Activated naive CD4-positive, alpha-beta T cell treated with anti-CD3 and anti-CD28 coated beads for 36 hours (primary cell): ENCODE measurements at regions not wholly inside any gene's neighbourhood (a gene's known extent, or its start where the extent isn't known, plus 50 kb on each side); places are given as distances from the start of the nearest gene placed in this dataset.
A peak's percentile ranks its signal among the peaks of the same experiment; 100 is the strongest.
"Not testable (repeated sequence)": the region's sequence is repeated elsewhere in the genome, so short reads cannot be mapped to it uniquely, and the experiment has no call there.

ENCODE experiments used
- CTCF ChIA-PET: fragments of 350-600 bp; sonication (Branson Sonifier 250); formaldehyde crosslinking; loops from one replicate; lab custom pipeline; 2021; ENCODE audit warnings: antibody characterized with exemption; lab: Charles Lee
- DNase-seq: peaks from one replicate; pipeline ENCODE4 v3.0.0-alpha.2; 2020
- H3K27ac Mint-ChIP-seq: one replicate; pipeline ENCODE4 v1.8.0; 2021; ENCODE audit warnings: mild to moderate bottlenecking, mixed read lengths
- H3K27me3 Mint-ChIP-seq: one replicate; pipeline ENCODE4 v1.8.0; 2021; ENCODE audit warnings: low read depth, mixed read lengths
- H3K36me3 Mint-ChIP-seq: one replicate; pipeline ENCODE4 v1.8.0; 2021; ENCODE audit warnings: low read depth, mixed read lengths
- H3K4me1 Mint-ChIP-seq: one replicate; pipeline ENCODE4 v1.8.0; 2021; ENCODE audit warnings: low read depth, mixed read lengths
- H3K4me3 Mint-ChIP-seq: one replicate; pipeline ENCODE4 v1.8.0; 2021; ENCODE audit warnings: mild to moderate bottlenecking, moderate library complexity, mixed read lengths
- H3K9me3 Mint-ChIP-seq: one replicate; pipeline ENCODE4 v1.8.0; 2021; ENCODE audit warnings: mixed read lengths
- intact Hi-C: fragments of 100-400 bp; cut with micrococcal nuclease; formaldehyde crosslinking; loops from one replicate; pipeline ENCODE4 v1.15.1; 2023

GRCh38 chr2:146730882-146731281 is 1113.9 kb upstream of the ACVR2A start:
- CTCF ChIA-PET, result no interaction called here
- Mint-ChIP-seq H3K4me3 (no peak overlapping the region), H3K36me3 (no peaks in the 10 kb centered on the region), H3K27ac (no peak overlapping the region), H3K4me1 (no peaks in the 10 kb centered on the region), H3K27me3 (no peaks in the 10 kb centered on the region), H3K9me3 (no peaks in the 10 kb centered on the region)
- intact Hi-C loops, result loop anchor here (10.0 kb wide), 1 partner anchor 304 kb away; no protein-coding TSS in a partner anchor
- no peak for DNase-seq

DNA sequence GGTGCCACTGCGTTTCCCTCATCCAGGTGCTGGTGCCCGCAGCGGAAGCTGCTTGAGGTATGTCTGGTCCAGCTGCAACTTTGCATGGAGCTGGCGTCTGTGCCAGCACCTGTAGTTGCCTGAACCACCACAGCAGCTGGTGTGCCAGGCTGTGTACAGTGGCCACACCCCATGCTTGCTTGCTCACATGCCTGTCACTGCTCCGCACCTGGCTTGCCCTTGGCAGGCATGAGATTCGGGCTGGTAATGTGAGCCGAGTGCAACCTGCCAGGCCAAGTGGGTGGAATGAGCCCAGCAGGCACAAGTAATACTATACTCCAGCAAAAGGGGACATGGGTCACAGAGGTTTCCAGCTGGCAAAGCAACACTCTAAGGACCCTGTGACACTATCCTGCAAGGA is 1123.3 kb upstream of the ACVR2A start:
- DNase-seq, result no peak
- intact Hi-C loops, result no loop called here
- no peaks in the 10 kb centered on the region for H3K4me1 Mint-ChIP-seq
- no peak overlapping the region for H3K27ac Mint-ChIP-seq
- peaks cover 6% of the 10 kb centered on the region for H3K9me3 Mint-ChIP-seq
- H3K36me3 Mint-ChIP-seq, result peaks cover 2% of the 10 kb centered on the region
- H3K4me3 Mint-ChIP-seq, result no peak overlapping the region
- H3K27me3 Mint-ChIP-seq, result peaks cover 3% of the 10 kb centered on the region
- CTCF ChIA-PET, result interaction anchor here (1.2 kb wide), 1 partner anchor 8 kb away, joined by 3 read pairs; no protein-coding TSS in a partner anchor

DNA sequence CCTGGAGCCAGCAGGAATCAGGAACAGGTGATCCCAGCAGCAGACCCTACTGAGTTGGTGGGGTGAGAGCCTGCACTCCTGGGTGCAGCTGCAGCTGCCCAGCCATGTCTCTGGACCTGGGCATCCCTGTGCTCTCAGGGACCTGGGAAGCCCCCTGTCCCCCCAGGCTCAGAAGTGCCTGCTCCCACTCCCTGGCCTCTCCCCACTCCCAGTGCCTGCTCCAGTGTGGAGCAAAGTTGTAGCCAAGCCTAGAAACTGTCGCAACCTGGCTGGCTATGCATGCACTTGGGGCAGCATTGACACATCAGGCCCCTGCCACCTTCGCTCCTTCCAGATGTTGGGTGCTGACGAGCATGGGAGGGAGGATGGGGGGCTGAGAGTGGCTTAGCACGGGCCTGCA is 1124.7 kb upstream of the ACVR2A start:
- CTCF ChIA-PET, result no interaction called here
- Mint-ChIP-seq H3K27me3 (peaks cover 3% of the 10 kb centered on the region), H3K4me3 (no peak overlapping the region), H3K36me3 (peaks cover 2% of the 10 kb centered on the region), H3K9me3 (peaks cover 6% of the 10 kb centered on the region), H3K4me1 (no peaks in the 10 kb centered on the region), H3K27ac (no peak overlapping the region)
- DNase-seq, result no peak
- intact Hi-C loops, result no loop called here

DNA sequence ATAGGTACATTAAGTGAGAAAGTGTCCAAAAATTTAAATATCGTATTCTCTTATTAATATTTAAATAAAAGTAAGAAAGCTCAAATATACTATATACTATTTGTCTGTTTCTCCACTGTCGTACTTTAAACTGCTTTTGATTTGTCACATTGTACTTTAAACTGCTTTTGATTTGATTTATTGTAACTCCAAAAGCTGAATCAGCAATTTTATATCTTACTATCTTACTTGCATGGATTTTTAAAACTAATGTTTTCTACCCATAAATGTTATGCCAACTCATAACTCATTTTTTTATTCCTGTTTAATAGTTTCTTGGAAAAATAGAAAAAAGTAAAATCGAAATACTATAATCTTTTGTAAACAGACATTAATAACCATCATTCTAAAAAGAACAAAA is 1128.2 kb upstream of the ACVR2A start:
- H3K36me3 Mint-ChIP-seq, result peaks cover 2% of the 10 kb centered on the region
- H3K9me3 Mint-ChIP-seq, result peaks cover 7% of the 10 kb centered on the region
- no peak overlapping the region for H3K4me3 Mint-ChIP-seq
- H3K27ac Mint-ChIP-seq, result no peak overlapping the region
- DNase-seq, result no peak
- intact Hi-C loops, result no loop called here
- no peaks in the 10 kb centered on the region for H3K4me1 Mint-ChIP-seq
- CTCF ChIA-PET, result no interaction called here
- H3K27me3 Mint-ChIP-seq, result no peaks in the 10 kb centered on the region

DNA sequence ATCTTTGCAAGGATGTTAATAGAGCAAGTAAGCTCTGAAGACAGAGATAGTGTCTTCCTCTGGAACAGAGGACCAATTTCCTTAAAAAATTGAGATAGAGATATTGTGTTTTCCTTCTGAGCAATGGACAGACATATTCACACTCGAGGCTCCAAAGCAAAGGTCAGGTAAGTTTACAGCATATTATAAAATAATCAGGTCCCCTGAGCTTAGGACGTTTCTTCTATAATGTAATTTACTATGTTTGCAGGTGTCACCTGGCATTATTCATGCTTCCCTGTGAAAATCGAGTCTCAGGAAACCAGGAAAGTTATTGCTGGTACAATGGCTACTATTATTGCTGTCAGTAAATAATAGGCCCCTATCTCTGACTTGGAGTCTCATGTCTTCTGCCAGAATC is 1135.8 kb upstream of the ACVR2A start:
- Mint-ChIP-seq H3K36me3 (no peaks in the 10 kb centered on the region), H3K4me3 (no peak overlapping the region), H3K27ac (no peak overlapping the region), H3K9me3 (peaks cover 8% of the 10 kb centered on the region), H3K27me3 (no peaks in the 10 kb centered on the region), H3K4me1 (no peaks in the 10 kb centered on the region)
- CTCF ChIA-PET, result no interaction called here
- intact Hi-C loops, result no loop called here
- no peak for DNase-seq

- peaks cover 19% of the 10 kb centered on the region for H3K9me3 Mint-ChIP-seq
Measured at GRCh38 chr2:146701183-146701582, 1143.6 kb upstream of the ACVR2A start.

DNA sequence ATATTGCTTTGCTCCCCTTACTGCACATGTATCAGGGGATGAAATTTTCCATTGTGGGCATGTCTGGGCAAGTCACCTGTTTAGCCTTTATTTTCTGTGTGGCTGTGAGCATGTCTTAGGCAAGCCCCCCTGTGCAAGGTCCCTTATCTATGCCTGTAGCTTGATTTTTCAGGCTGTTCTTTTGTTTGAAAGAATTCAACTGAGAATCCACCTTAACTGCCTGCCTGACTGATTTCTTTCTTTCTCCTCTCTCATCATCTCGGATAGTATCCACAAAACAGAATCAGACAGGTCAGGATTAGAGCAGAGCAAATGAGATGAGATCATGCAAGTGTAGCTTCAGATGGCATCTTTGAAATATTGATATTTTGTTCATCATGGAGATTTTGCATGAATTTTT is 1147.5 kb upstream of the ACVR2A start:
- intact Hi-C loops, result no loop called here
- Mint-ChIP-seq H3K9me3 (peaks cover 6% of the 10 kb centered on the region), H3K4me3 (no peak overlapping the region), H3K4me1 (no peaks in the 10 kb centered on the region), H3K27me3 (no peaks in the 10 kb centered on the region), H3K36me3 (no peaks in the 10 kb centered on the region), H3K27ac (peak overlapping the region; percentile 46)
- CTCF ChIA-PET, result no interaction called here
- no peak for DNase-seq

More at GRCh38 chr2:146701183-146701582, 1143.6 kb upstream of the ACVR2A start:
- Mint-ChIP-seq H3K4me3 (no peak overlapping the region), H3K27me3 (no peaks in the 10 kb centered on the region), H3K27ac (no peak overlapping the region), H3K4me1 (no peaks in the 10 kb centered on the region), H3K36me3 (no peaks in the 10 kb centered on the region)
- intact Hi-C loops, result no loop called here
- DNase-seq, result no peak
- CTCF ChIA-PET, result no interaction called here

DNA sequence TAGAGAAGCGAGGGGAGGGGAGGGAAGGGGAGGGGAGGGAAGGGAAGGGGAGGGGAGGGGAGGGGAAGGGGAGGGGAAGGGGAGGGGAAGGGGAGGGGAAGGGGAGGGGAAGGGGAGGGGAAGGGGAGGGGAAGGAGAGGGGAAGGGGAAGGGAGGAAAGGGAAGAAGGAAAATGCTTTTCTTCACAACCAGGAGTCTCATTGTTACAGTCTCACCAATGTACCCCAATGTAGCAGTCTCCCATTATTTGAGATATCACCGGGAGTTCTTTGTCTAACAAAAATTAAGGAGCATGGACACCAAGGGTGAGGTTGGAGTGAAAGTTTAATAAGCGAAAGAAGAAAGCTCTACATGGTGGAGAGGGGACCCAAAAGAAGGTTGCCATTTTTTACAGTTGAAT is 1148.0 kb upstream of the ACVR2A start:
- H3K27me3 Mint-ChIP-seq, H3K9me3 Mint-ChIP-seq, H3K4me3 Mint-ChIP-seq, DNase-seq, H3K36me3 Mint-ChIP-seq, H3K27ac Mint-ChIP-seq, intact Hi-C loops, CTCF ChIA-PET, H3K4me1 Mint-ChIP-seq: not testable (repeated sequence)

- Mint-ChIP-seq H3K4me1 (no peaks in the 10 kb centered on the region), H3K4me3 (no peak overlapping the region), H3K27me3 (no peaks in the 10 kb centered on the region), H3K9me3 (peaks cover 2% of the 10 kb centered on the region), H3K27ac (no peak overlapping the region), H3K36me3 (no peaks in the 10 kb centered on the region)
- CTCF ChIA-PET, result no interaction called here
- intact Hi-C loops, result no loop called here
- no peak for DNase-seq
Measured at GRCh38 chr2:146681991-146682390, 1162.8 kb upstream of the ACVR2A start.

GRCh38 chr2:146678516-146678915 is 1166.3 kb upstream of the ACVR2A start:
- H3K27me3 Mint-ChIP-seq, result no peaks in the 10 kb centered on the region
- no peaks in the 10 kb centered on the region for H3K4me1 Mint-ChIP-seq
- intact Hi-C loops, result no loop called here
- peaks cover 2% of the 10 kb centered on the region for H3K9me3 Mint-ChIP-seq
- H3K36me3 Mint-ChIP-seq, result no peaks in the 10 kb centered on the region
- DNase-seq, result no peak
- CTCF ChIA-PET, result no interaction called here
- H3K4me3 Mint-ChIP-seq, result no peak overlapping the region
- H3K27ac Mint-ChIP-seq, result no peak overlapping the region

- no peak overlapping the region for H3K4me3 Mint-ChIP-seq
- H3K36me3 Mint-ChIP-seq, result no peaks in the 10 kb centered on the region
- H3K27ac Mint-ChIP-seq, result no peak overlapping the region
- no peaks in the 10 kb centered on the region for H3K4me1 Mint-ChIP-seq
- CTCF ChIA-PET, result no interaction called here
- no peaks in the 10 kb centered on the region for H3K9me3 Mint-ChIP-seq
- intact Hi-C loops, result no loop called here
- DNase-seq, result no peak
- H3K27me3 Mint-ChIP-seq, result no peaks in the 10 kb centered on the region
Measured at GRCh38 chr2:146677280-146677679, 1167.5 kb upstream of the ACVR2A start.

DNA sequence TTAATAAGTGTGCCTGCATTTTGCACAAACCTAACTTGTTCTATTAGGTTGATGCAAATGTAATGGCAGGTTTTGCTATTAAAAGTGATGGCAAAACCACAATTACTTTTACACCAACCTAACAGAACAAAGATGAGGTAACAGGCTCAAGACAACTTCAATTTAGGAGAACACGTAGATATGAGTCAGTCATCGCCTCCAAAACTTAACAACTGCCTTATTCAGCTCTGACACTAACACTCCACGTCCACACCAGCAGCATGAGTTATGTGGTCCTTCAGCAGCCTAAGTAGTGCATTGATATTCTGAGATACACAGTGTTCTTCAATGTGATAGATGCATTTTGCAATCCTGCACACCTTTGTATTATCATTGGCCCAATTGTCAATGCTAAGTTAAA is 1175.1 kb upstream of the ACVR2A start:
- Mint-ChIP-seq H3K4me1 (no peaks in the 10 kb centered on the region), H3K9me3 (no peaks in the 10 kb centered on the region), H3K27me3 (no peaks in the 10 kb centered on the region), H3K36me3 (no peaks in the 10 kb centered on the region), H3K27ac (no peak overlapping the region), H3K4me3 (no peak overlapping the region)
- no peak for DNase-seq
- intact Hi-C loops, result no loop called here
- CTCF ChIA-PET, result no interaction called here

- DNase-seq, result no peak
- CTCF ChIA-PET, result no interaction called here
- Mint-ChIP-seq H3K4me1 (no peaks in the 10 kb centered on the region), H3K27me3 (no peaks in the 10 kb centered on the region), H3K4me3 (no peak overlapping the region), H3K27ac (no peak overlapping the region), H3K9me3 (no peaks in the 10 kb centered on the region), H3K36me3 (no peaks in the 10 kb centered on the region)
- intact Hi-C loops, result no loop called here
Measured at GRCh38 chr2:146666340-146666739, 1178.5 kb upstream of the ACVR2A start.

DNA sequence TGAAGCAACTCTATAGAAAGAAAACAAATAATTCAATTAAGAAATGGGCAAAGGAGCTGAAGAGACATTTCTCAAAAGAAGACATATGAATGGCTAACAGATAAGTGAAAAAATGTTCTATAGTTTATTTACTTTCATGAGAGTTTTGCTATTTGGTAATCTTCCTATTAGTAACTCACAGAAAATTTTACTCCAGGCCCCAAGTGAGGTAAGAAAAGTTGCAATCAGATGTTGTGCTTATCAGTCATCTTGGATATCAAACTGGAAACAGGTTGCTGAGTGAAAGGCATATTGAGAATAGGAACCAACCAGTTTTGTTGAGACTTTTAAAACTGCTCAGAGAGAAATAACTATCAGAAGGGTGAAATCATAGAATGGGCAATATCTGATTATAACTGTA is 1179.0 kb upstream of the ACVR2A start:
- Mint-ChIP-seq H3K4me1 (no peaks in the 10 kb centered on the region), H3K4me3 (no peak overlapping the region), H3K9me3 (no peaks in the 10 kb centered on the region), H3K36me3 (no peaks in the 10 kb centered on the region), H3K27me3 (no peaks in the 10 kb centered on the region), H3K27ac (no peak overlapping the region)
- intact Hi-C loops, result no loop called here
- CTCF ChIA-PET, result no interaction called here
- DNase-seq, result no peak
